GM21717 (cell line): ENCODE measurements at regions not wholly inside any gene's neighbourhood (a gene's known extent, or its start where the extent isn't known, plus 50 kb on each side); places are given as distances from the start of the nearest gene placed in this dataset.
"Not testable (repeated sequence)": the region's sequence is repeated elsewhere in the genome, so short reads cannot be mapped to it uniquely, and the experiment has no call there.

Source experiments
- ATAC-seq: cut with Tn5 transposase; IDR thresholded peaks from one replicate; pipeline ENCODE4 v1.9.1; 2021; ENCODE audit warnings: mild to moderate bottlenecking, moderate library complexity; ENCODE audit not compliant: unreplicated experiment

- ATAC-seq = no peak
Measured at GRCh38 chr1:208977012-208977411, 606.5 kb upstream of the CAMK1G start.

GRCh38 chr1:208977638-208978256, 605.8 kb upstream of the CAMK1G start:
- ATAC-seq = no peak

GRCh38 chr1:208979776-208980175, 603.7 kb upstream of the CAMK1G start:
- ATAC-seq = no peak

GRCh38 chr1:208980605-208981004, 602.9 kb upstream of the CAMK1G start:
- ATAC-seq = no peak

DNA sequence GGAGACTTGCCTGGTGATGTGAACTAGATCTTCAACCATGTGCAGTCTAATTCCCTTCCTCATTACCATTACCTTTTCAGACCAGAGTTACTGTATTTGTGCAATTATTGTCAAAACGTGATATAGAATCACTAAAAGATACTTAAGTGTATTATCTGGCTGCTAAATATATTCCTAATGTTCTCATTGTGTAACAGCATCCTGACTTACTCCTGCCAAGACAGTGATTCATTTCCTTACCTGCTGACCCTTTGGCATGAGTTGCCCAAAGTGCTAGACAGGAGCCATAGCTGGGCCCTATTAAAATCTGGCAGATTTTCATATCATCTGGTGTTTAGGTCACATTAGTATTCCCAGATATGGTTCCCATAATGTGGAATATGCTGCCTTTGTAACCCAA, 598.3 kb upstream of the CAMK1G start:
- no peak for ATAC-seq

DNA sequence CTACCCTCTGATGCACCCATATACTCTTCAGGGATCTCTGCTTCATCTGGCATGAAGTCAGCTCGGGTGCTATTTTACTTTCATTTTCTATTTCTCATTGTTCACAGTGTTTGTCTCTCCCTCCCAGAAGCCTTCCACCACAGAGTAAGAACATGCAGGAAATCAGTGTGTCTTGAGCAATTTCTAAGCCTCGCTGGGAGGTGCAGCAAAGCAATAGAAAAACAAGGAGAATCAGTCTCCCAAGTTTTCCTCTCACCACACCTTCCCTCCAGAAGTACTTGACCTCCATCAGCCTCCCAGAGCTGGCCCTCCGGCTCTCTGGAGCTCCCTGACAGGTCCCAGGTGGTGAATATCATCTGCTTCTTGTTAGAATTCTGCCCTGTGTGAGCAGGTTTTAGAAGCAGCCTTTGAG, 594.7 kb upstream of the CAMK1G start:
- ATAC-seq = peak; percentile 100

GRCh38 chr1:208990456-208990855, 593.1 kb upstream of the CAMK1G start:
- ATAC-seq = no peak

DNA sequence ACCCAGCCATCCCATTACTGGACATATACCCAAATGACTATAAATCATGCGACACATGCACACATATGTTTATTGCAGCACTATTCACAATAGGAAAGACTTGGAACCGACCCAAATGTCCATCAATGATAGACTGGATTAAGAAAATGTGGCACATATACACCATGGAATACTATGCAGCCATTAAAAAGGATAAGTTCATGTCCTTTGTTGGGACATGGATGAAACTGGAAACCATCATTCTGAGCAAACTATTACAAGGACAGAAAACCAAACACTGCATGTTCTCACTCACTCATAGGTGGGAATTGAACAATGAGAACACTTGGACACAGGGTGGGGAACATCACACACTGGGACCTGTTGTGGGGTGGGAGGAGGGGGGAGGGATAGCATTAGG, 586.5 kb upstream of the CAMK1G start:
- ATAC-seq = not testable (repeated sequence)

- ATAC-seq = no peak
Measured at GRCh38 chr1:208997726-208998312, 585.7 kb upstream of the CAMK1G start.

- ATAC-seq = no peak
Measured at GRCh38 chr1:209008586-209008985, 574.9 kb upstream of the CAMK1G start.

GRCh38 chr1:209010475-209011230, 572.9 kb upstream of the CAMK1G start:
- ATAC-seq = no peak

GRCh38 chr1:209012443-209013196, 570.9 kb upstream of the CAMK1G start:
- ATAC-seq = no peak

DNA sequence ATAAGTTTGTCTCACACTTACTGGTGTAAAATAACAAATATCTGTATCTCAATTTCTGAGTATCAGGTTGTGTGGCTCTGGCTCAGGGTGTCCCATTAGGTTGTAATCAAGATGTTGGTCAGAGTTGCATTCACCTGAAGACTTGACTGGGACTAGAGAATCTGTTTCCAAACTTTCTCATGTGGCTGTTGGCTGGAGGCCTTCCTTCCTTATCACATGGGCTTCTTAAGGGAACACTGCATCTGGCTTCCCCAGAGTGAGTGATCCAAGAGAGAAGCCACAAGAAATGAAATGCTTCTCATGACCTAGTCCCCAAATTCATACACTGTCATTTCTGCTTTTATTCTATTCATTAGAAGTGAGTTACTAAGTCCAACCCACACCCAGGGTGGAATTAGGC, 568.4 kb upstream of the CAMK1G start:
- no peak for ATAC-seq

GRCh38 chr1:209021622-209022021, 561.9 kb upstream of the CAMK1G start:
- ATAC-seq = no peak

DNA sequence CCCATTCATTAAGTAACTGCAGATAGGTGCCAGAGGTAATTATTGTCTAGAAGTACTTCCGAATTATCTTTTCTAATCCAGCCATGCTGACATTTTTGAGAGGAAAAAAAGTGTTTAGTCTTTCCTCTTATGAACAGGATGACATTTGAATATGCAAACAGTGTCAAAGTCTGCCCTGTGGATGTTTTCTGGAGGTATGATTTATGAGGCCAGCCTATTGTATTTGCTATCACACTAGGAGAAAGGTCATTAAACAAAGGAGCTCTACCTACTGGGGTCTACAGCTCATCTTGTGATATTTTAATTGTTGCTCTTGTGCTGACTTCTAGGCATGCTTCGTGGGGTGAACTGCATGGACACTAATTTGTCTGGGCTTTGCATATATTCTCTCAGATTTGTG, 559.7 kb upstream of the CAMK1G start:
- ATAC-seq = no peak

DNA sequence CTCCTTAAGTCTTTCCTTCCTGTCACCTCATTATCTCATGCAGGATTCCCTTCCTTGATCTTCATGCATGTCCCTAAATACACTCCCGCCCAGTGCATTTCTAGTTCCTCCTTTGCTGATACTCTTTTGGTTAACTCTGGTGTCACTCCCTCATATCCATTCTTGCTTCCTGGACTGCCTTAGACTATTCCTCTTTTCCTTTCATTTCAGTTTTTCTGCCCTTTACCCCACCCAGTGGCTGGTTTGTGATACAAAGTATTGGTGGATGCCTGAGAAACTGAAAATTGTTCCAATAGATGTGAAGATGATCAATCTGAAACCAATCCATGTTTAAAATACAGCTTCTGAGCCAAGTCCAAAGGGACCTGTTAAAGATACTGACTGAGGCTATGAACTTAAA, 553.8 kb upstream of the CAMK1G start:
- ATAC-seq = no peak

DNA sequence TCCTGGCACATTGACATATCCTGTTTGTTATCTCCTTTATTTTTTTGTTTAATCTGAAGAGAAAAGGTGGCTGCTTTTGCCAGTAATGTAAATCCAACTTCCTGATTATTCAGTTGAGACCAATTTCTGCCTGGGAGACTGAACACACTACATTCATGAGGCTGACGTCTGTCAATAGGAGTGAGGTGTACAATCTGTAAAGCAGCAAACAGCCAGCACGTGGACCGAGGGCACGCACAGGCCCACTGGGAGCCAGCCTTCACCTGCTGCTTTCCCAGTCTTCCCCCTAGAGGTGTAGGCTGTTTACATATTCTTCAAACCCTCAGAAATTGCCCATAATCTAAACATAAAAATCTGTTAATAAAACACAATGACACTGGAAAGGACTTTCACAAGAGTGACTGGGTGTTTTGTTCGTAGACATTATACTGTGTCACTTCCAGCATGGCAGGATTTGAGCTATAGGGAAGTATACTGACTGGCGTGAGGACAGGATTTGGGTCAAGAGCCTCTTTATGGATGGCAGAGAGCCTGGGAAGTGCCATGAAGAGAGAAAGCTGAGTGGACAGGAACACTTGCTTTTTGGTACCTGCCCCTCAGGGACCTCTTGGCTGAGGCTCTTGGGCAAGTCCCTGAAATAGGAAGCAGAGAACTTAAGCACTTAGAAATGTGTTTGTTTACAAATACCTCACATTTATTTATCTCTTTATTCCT, 552.9 kb upstream of the CAMK1G start:
- no peak for ATAC-seq

- ATAC-seq = no peak
Measured at GRCh38 chr1:209037064-209037463, 546.5 kb upstream of the CAMK1G start.

GRCh38 chr1:209038316-209038715, 545.2 kb upstream of the CAMK1G start:
- no peak for ATAC-seq

- ATAC-seq = no peak
Measured at GRCh38 chr1:209038735-209039134, 544.8 kb upstream of the CAMK1G start.

GRCh38 chr1:209040351-209040750, 543.2 kb upstream of the CAMK1G start:
- no peak for ATAC-seq
